Kidney (tissue), 13 donors: ENCODE measurements at regions not wholly inside any gene's neighbourhood (a gene's known extent, or its start where the extent isn't known, plus 50 kb on each side); places are given as distances from the start of the nearest gene placed in this dataset.
"Not testable (repeated sequence)": the region's sequence is repeated elsewhere in the genome, so short reads cannot be mapped to it uniquely, and the experiment has no call there.

Experiments
- DNase-seq, 5 donors: peaks; one replicate each; pipeline ENCODE4 v3.0.0-alpha.2; 2013 to 2020
- FAIRE-seq: peaks from 2 replicates; lab custom pipeline; 2012; peaks lifted over from hg19 to GRCh38; lab: Jason Lieb, UNC
- H3K27ac ChIP-seq, 2 donors: one replicate each; pipeline ENCODE4 v1.7.0; 2013; ENCODE audit warnings: low read depth in 2 of 2, low read length in 2 of 2, inconsistent platforms in 1 of 2
- H3K27me3 ChIP-seq: one replicate; pipeline ENCODE4 v1.7.1; 2013; ENCODE audit warnings: low read length, inconsistent platforms; ENCODE audit not compliant: control insufficient read depth, insufficient read depth
- H3K36me3 ChIP-seq, 3 donors: one replicate each; pipeline versions ENCODE4 v1.7.0 to v1.7.1; 2013; ENCODE audit warnings: low read length in 3 of 3, control low read depth in 1 of 3, inconsistent platforms in 1 of 3; ENCODE audit not compliant: insufficient read depth in 3 of 3, control insufficient read depth in 2 of 3
- H3K4me1 ChIP-seq, 3 donors: one replicate each; pipeline versions ENCODE4 v1.7.0 to v1.7.1; 2013; ENCODE audit warnings: low read length in 3 of 3, inconsistent platforms in 1 of 3, low read depth in 1 of 3; ENCODE audit not compliant: control insufficient read depth in 2 of 3, insufficient read depth in 2 of 3
- H3K4me3 ChIP-seq, 3 donors: one replicate each; pipeline versions ENCODE4 v1.7.0 to v1.8.1; 2013; ENCODE audit warnings: low read length in 3 of 3, control low read depth in 1 of 3, inconsistent platforms in 1 of 3
- H3K9ac ChIP-seq, 3 donors: one replicate each; pipeline versions ENCODE4 v1.7.0 to v1.7.1; 2013; ENCODE audit warnings: low read length in 3 of 3, control low read depth in 1 of 3, inconsistent platforms in 1 of 3
- H3K9me3 ChIP-seq, 3 donors: one replicate each; pipeline versions ENCODE4 v1.7.0 to v1.7.1; 2013; ENCODE audit warnings: low read length in 3 of 3, control low read depth in 1 of 3, inconsistent platforms in 1 of 3; ENCODE audit not compliant: control insufficient read depth in 2 of 3, insufficient read depth in 1 of 3
- CTCF ChIP-seq: IDR thresholded peaks from 3 replicates; pipeline ENCODE4 v1.5.1; 2012; ENCODE audit warnings: mild to moderate bottlenecking, moderate library complexity, borderline replicate concordance; ENCODE audit not compliant: insufficient read depth; ENCODE audit errors: extremely low read depth
- intact Hi-C: fragments of 100-400 bp; cut with DNase I; formaldehyde crosslinking; loops from one replicate; pipeline ENCODE4 v1.11.1; 2022
- donor health status: control.
- donor health status: control.
- donor health status: control.
- donor health status: control.
- donor health status: control.
- donor health status: DM: yes; HTN: yes; CAD: no.
- donor health status: Normal renal cell carcinoma (clear cell type).

GRCh38 chr2:56047136-56047535 lies 123.6 kb upstream of the EFEMP1 start:
- Histone ChIP-seq H3K27ac (no peak overlapping the region), H3K4me3 (no peak overlapping the region), H3K9me3 (no peaks in the 10 kb centered on the region), H3K27me3 (no peaks in the 10 kb centered on the region), H3K36me3 (no peaks in the 10 kb centered on the region), H3K9ac (no peak overlapping the region), H3K4me1 (no peaks in the 10 kb centered on the region)
- no peak for TF ChIP-seq CTCF
- FAIRE-seq (no peak), DNase-seq (no peak)
- intact Hi-C loops = no loop called here

GRCh38 chr2:56049233-56049845 lies 125.8 kb upstream of the EFEMP1 start:
- no peak overlapping the region for H3K27ac ChIP-seq
- intact Hi-C loops = no loop called here
- H3K9me3 ChIP-seq = no peaks in the 10 kb centered on the region
- no peaks in the 10 kb centered on the region for H3K27me3 ChIP-seq
- DNase-seq (no peak), FAIRE-seq (no peak)
- no peak for TF ChIP-seq CTCF
- H3K4me1 ChIP-seq = no peaks in the 10 kb centered on the region
- no peak overlapping the region for H3K4me3 ChIP-seq
- H3K36me3 ChIP-seq = no peaks in the 10 kb centered on the region
- no peak overlapping the region for H3K9ac ChIP-seq

GRCh38 chr2:56053679-56054078 lies 130.1 kb upstream of the EFEMP1 start:
- Histone ChIP-seq H3K9ac (no peak overlapping the region), H3K4me1 (no peaks in the 10 kb centered on the region), H3K27ac (no peak overlapping the region), H3K27me3 (no peaks in the 10 kb centered on the region), H3K36me3 (no peaks in the 10 kb centered on the region), H3K4me3 (no peak overlapping the region), H3K9me3 (no peaks in the 10 kb centered on the region)
- TF ChIP-seq CTCF = no peak
- FAIRE-seq (no peak), DNase-seq (no peak)
- intact Hi-C loops = no loop called here

GRCh38 chr2:56055405-56055804 lies 128.4 kb upstream of the CCDC85A start:
- no peak for DNase-seq
- no peaks in the 10 kb centered on the region for H3K27me3 ChIP-seq
- no peaks in the 10 kb centered on the region for H3K36me3 ChIP-seq
- H3K9ac ChIP-seq = no peak overlapping the region
- H3K27ac ChIP-seq = no peak overlapping the region
- H3K4me3 ChIP-seq = no peak overlapping the region
- peaks cover 0 to 4% (median 0%) of the 10 kb centered on the region in 3 donors for H3K9me3 ChIP-seq
- intact Hi-C loops = no loop called here
- no peak for TF ChIP-seq CTCF
- no peaks in the 10 kb centered on the region for H3K4me1 ChIP-seq
- FAIRE-seq = no peak

GRCh38 chr2:56061327-56061726 lies 122.5 kb upstream of the CCDC85A start:
- H3K27ac ChIP-seq, H3K27me3 ChIP-seq, FAIRE-seq, H3K4me3 ChIP-seq, intact Hi-C loops, H3K9ac ChIP-seq, DNase-seq, H3K9me3 ChIP-seq, H3K4me1 ChIP-seq, H3K36me3 ChIP-seq: not testable (repeated sequence)
